GM19043 (cell line): ENCODE measurements at regions not wholly inside any gene's neighbourhood (a gene's known extent, or its start where the extent isn't known, plus 50 kb on each side); places are given as distances from the start of the nearest gene placed in this dataset.

ENCODE experiments used
- ATAC-seq: cut with Tn5 transposase; IDR thresholded peaks from one replicate; pipeline ENCODE4 v1.9.1; 2021; ENCODE audit warnings: low read depth; ENCODE audit not compliant: unreplicated experiment

DNA sequence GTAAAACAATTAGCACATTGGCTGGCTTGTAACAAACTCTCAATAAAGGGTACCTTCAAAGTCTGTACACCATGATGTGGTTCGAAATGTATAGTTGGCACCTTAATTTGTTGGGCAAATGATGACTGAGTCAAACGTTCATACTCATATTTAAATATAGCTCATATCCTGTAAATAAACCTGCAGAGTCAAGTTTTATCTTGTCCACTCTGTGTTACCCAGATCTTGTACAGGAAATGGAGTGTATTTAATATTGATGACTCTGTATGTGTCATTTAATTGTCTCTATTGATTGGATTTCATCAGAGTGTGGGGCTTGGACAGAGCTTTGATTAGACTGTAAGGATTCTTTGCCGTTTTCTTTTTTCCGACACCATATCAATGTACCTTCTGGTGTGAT, 805.6 kb upstream of the ZEB2 start:
- no peak for ATAC-seq

DNA sequence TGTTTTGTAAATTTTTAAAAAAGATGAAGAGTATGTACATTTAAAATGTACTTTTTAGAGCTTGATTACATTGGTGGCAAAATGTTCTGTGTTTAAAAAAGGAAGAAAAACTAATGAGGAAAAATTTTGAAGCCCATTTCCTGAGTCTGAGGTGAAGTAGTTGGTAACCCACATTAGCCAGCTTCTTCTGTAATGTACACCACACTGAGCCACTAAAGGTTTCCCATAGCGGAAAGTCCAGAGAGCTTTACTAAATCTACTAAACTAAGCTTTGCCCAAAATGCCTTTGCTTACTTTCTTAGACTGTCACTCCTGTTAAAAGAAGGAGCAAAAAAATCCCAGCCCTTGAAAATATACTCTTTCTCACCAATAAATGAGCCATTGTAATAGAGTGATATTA, 804.8 kb upstream of the ZEB2 start:
- ATAC-seq = no peak

DNA sequence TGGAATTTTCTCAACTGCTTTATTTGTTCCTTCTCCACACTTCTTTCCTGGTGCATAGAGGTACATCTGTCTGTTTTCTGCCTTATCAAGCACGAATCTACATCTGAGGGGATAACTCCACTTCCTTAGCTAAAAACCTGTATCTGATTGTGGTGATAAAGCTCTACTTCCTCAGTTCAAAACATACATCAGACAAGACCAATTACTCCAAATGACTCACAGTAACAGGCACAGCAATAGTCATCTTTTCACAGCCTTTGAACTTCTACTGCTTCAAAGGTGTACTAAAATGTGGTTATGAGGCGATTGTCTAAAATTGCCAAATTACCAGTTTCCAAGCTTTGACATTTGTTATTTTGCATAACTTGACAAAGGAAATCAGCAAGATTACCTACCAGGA, 803.6 kb upstream of the ZEB2 start:
- no peak for ATAC-seq

DNA sequence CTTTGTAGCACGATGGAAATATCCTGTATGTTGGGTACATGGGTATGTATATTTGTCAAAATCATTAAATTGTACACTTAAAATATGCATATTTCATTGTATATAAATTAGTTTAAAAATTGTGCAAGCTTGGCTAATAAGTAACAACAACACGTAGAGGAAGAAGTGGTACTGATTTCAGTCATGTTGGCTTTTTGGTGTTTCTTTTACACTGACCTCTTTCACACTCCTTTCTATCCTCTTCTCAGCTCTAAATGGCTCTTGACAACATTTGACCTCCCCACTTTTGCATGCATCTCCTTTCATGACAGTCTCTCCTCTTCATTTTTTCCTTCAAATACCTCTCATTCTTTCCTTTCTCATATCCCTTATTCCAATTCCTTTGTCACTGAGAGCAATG, 801.4 kb upstream of the ZEB2 start:
- ATAC-seq = no peak

DNA sequence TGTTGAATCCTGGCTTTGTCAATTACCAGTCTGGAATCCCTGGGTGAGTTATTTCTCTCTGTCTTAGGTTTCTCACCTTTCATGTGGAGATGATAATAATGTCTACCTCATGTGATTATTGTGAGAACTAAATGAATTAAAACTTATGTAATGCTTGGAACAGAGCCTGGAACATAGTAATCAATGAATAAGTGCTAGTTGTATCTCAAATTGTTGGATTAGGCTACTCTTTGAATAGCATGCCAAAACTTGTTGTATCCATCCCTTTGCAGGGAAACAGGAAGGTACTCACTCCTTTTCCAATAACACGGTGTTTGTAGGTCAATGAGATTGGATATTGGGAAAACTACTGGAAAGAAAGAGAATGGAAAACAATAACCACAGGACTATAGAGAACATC, 796.6 kb upstream of the ZEB2 start:
- ATAC-seq = no peak

DNA sequence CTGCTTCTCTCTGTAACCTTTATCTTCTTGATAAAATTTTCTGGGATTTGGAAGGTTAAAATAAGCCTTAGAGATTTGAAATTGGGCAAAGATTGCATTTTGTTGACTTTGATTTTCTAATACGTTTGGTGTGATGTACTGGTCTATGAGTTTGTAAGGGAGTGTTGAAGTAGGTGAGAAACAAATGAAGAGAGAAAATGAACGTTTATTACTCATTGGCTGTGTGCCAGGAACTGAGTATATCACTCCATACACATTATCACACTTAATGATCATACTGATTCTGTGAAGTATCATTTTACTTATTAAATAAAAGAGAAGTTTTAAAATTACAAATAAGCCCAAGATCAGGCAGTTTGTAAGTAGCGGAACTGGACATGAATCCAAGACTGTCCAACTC, 795.1 kb upstream of the ZEB2 start:
- ATAC-seq = no peak

DNA sequence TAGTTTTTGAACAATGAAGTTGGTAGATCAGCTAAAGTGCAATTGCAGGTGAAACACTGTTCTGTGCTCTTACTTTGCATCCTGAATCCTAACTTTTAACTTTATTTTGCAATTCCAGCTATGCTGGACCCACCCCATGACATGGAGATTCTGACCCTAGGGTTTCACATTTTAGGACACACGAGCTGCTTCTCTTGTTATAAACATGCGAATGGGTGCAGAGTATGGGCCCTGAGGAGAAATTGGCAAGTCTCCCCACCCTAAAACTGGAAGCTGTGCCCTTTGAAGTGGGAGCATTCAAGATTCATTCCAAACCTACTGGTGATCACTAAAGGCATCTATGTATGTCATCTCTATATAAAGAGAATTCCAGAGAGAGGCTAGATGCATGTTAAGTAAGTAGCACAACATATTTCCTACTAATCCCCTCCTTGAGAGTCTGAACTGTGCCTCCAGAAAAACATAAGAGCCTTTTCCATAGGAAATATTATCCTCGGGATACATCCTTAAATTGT, 794.3 kb upstream of the ZEB2 start:
- no peak for ATAC-seq

DNA sequence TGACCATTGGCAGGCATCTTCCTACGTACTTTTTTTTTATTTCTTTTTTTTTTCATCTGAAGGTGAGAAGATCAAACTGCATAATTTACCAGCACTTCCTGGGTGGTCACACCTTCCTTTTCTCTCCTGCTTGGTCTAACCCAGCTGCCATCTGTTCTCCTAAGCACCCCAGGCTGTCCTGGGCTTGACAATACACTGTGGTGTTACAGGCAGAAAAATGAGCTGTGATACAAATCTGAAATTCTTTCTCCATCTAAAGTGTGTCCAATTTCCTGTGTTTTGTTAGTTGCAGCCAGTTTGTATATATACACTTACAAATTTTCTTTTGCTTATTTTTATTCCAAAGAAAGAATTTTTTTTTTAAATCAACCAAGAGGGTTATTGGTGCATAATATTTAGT, 786.0 kb upstream of the ZEB2 start:
- ATAC-seq = no peak

DNA sequence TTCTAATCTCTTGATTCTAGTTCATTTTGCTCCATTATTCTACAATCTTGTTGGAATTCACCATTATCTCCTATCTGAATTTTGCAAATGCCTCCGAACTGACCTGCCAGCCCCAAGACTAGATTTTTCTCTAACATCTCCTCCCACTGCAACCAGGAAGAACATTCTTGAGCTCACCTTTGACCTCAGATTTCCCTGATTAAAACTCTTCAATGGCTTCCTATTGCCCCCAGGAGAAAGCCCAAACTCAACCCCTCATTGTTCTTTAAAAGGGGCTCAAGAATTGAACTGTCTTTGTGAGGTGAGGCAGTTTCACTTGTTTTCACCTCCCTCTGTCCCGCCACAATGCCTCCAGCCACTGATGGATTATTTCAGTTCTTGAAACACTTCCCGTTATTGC, 784.6 kb upstream of the ZEB2 start:
- no peak for ATAC-seq

DNA sequence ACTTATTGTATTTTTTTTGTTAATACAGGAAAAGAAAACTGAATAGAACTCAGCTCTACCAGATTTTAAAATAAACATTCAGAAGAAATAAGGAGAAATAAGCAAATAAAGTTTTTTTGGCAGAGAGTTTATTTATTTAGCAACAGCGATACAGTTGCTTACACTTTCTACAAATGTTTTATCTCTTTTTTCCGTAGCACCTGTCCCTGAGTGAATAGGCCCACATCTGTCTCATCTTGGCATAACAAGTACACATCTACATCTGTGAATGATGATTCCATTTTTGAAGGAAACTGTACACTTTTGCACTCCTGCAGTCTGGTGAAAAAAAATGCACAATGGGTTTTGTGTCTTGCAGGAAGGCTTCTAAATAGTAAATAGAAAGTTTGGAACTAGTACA, 783.6 kb upstream of the ZEB2 start:
- ATAC-seq = no peak

DNA sequence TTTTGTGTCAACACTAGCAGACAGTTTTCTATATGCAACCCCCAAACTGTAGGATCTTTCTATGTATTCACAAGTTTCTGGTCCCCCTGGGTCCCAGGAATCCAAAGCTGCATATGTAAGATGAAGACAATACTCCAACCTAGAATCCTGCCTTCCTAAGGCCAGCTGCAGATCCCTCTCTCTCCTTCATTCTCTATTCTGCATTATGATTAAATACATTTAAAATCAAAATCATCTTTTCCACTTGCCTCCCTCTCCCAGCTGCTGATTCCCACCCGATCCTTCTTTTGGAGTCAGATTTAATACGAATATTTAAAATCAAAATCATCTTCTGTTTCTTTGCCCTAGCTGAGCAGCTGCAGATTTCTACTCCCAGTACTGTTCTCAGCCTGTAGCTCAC, 783.0 kb upstream of the ZEB2 start:
- no peak for ATAC-seq

DNA sequence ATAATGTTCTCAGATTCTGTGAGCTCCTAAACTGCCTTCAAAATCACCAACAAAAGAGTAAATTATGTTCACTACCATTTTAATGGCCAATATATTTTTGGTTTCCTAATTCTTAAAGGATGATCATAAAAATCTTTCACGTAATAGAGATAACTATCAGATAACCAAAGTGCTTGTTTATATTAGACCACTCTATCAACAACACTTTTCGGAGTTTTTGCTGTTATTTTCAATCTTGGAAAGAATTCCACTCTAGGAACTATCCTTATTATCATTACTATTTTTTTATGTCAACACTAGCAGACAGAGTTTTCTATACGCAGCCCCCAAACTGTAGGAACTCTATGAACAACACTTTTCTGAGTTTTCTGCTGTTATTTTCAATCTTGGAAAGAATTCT, 782.5 kb upstream of the ZEB2 start:
- no peak for ATAC-seq

DNA sequence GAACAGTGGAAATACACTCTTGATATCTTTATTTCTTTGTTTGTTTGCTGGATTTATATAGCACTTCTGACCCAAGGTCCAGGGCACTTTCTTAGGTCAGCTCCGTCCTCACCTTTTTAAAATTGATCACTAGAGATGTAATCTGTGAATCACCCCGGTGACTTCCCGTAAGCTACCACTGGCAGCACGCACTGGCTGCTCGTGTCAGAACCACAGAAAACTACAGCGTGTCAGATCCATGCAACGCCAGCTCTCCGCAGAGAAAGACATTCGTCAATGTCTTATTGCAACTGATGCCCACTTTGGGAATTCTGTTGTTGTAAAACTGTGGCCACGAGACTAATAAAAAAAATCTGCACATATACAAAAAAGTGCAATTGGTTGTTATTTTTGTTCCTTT, 779.4 kb upstream of the ZEB2 start:
- no peak for ATAC-seq

DNA sequence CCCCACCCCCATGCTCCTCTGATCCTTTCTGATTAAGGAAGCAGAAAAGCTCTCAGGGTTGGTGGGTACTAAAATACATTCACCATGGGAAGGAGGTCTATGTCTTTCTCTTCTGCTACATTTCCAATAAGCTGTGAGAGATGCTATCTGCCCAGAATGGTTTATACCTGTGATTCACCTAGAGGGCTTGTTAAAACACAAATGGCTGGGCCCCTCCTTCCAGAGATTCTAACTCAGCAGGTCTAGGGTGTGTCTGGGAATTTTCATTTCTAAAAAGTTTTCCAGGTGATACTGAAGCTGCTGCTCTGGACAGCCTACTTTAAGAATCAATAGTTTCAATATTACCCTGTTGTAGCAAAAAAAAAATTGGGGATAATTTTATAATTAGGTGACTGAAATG, 772.2 kb upstream of the ZEB2 start:
- no peak for ATAC-seq

DNA sequence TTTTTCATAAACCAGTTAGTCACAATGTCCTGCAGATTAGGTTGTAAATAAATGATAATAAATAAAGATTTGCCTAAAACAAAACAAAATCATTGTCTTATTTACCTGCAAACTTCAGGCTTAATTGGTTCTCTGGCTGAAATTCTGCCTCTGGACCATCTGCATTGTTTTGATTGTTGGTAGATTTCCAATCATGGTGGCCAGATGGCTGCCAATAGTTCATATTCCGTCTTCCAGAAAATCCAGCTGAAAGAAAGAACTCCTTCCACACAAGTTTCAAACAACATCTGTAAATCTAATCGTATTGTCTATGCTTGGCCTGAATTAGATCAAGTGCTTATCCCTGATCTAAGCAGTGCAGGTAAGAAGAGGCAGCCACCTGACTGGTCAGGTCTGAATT, 771.1 kb upstream of the ZEB2 start:
- no peak for ATAC-seq

DNA sequence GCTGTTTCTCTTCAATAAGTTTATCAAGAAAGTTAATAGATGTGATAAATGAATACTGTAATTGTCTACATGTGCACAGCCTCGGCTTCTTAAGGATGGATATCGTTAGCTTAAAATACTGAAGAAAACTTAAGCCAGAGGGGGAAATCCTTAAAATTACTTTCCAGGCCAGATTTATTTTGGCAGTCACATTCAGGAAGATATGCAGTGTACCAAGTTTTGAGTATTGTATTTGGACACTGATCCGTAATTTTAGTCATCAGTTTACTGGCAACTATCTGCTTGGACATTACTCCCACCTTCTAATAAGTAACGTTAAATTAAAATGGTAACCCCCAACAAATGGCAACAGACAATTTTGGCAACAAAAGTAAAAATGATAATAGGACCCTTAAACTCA, 770.0 kb upstream of the ZEB2 start:
- ATAC-seq = no peak

DNA sequence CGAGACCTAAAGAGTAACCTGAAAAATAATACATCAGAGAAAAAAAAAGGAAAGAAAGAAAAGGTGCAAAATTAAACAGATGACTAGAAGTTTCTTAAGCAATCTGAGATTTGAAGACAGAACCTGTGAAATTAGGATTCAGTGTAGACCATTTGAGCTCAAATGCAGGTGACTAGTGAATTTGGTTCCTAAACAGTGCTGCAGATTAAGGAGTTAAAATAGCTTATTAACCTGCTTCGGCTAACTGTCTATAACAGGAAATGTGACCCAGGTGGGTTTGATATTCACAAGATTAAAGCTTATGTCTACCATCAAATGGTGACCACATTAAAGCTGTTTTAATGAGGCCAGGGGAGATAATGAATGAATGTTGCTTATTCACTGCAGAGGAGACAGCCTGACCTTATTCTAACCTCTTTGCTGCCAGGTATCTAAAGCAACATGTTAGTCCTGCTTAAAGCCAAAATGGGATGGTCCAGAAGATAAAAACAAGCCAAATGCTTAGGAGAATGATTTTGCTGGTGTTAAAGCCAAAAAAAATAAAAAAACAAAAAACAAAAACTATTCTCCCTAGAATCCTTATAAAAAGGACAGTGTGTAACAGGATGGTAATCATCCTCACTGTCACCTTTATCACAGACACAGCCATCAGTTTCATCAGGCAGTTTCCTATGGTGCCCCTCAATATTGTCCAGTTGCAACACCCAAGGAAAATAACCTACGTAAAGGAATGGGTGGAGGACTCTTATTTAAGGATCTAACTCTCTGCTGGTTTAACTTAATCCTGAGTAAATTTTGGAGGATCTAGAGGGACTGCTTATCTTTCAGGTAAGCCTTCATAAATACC, 769.0 kb upstream of the ZEB2 start:
- ATAC-seq = no peak

DNA sequence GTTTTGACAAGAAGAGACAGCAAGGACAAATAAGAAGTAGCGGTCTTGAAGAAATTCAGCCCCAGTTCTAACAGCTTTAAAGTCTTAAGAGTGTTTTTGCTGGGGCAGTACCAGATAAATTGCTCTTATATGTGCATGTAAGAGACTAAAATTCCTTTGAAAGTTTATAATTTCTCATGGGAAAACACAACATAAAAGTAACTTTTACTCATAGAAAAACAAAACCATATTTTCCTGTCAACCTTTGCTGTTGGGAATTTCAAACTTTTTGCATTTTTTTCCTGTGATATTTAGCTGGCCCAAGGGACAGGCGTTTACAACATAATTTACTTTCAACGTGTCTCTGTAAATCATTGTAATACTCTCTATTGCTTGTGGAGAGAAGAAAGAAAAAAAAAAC, 767.8 kb upstream of the ZEB2 start:
- no peak for ATAC-seq

DNA sequence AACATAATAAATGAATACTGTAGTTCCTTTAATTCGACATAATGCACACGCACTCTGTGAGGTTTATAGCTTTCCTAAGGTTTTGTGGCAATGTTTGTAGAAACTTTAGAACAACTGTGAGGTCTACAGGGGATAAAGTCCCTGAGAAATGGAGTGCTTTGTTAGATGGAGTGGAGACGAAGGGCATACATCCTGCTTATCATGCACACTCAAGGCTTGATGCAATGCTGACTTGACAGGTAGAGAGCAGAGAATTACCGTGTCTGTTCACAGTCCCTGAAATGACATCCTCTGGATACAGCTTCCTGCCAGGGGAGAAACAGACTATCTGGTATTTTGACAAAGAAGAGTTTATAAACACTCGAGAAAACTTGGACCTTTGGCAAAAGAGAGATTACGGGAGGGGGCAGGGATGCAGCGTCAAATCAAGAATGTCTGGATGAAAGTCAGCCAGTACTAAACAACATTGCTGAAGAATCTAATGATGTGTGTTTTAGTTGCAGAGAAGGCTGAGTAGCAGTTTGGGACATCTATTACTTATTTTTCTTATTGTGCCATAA, 766.9 kb upstream of the ZEB2 start:
- no peak for ATAC-seq

DNA sequence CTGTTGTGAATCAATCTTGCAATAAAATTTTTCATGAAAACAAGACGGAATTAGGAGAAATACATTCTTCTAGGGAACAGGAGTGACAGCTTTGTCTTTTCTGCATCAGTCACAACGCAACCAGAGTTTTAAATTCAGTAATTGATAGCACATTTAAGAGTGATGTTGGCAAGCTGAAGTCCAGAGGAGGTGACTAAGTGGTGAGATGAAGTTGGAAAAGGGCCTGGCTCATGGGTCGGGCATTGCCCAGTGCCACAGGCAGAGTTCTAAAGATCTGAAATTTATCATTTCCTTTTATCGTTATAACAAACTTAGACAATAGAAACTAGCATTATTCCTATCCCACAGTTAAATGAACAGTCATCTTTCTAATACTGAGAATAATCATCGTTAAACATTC, 764.6 kb upstream of the ZEB2 start:
- no peak for ATAC-seq

DNA sequence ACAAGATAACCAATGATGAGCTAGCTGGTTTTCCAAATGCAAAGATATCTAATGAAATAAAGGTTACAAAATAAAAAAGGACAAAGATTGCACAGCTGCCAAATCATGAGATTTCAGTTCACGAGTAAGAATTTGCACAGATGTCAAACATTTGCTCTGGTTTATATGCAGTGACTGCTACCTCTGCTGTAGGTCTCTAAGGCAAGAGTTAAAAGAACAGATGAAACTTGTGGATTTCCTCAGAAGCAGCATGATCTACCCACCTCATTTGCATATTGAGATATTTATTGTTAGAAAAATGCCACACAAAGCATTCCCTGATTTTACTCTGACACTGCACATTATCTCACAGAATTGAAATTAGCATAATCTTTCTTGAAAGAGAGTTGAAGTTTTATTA, 763.2 kb upstream of the ZEB2 start:
- no peak for ATAC-seq

DNA sequence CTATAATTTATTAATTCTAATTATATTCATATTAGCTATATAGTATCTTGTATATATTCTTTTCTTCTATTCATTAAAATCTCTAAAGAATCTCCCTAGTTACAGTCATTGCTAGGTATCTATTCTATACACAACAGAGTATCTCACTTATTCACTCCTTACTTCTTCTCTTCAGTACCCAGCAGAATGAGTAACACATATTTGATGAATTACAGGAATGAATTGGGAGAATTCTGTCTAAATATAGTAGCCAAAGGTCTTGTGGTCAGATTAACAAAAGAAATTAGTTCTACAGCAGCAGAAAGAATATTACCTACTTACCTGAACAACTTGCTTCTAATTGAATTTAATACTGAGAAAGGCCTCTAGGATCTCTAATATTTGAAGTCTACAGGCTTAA, 758.0 kb upstream of the ZEB2 start:
- ATAC-seq = no peak
